Small intestine (tissue), 7 donors: ENCODE measurements at regions not wholly inside any gene's neighbourhood (a gene's known extent, or its start where the extent isn't known, plus 50 kb on each side); places are given as distances from the start of the nearest gene placed in this dataset.

Experiments used
- DNase-seq, 2 donors: peaks; one replicate each; pipeline versions ENCODE4 v3.0.0 to v3.0.0-alpha.2; 2013
- FAIRE-seq: peaks from 2 replicates; lab custom pipeline; 2012; peaks lifted over from hg19 to GRCh38; lab: Jason Lieb, UNC
- H3K27ac ChIP-seq, 3 donors: one replicate each; pipeline ENCODE4 v1.5.1; 2013; ENCODE audit warnings: low read length in 2 of 3, mild to moderate bottlenecking in 2 of 3, control low read depth in 1 of 3, inconsistent platforms in 1 of 3, low read depth in 1 of 3, moderate library complexity in 1 of 3
- H3K27me3 ChIP-seq, 3 donors: one replicate each; pipeline ENCODE4 v1.6.1; 2013; ENCODE audit warnings: low read length in 3 of 3, inconsistent platforms in 1 of 3; ENCODE audit not compliant: control insufficient read depth in 3 of 3, insufficient read depth in 3 of 3
- H3K36me3 ChIP-seq, 3 donors: one replicate each; pipeline ENCODE4 v1.6.1; 2013; ENCODE audit warnings: low read length in 3 of 3, inconsistent platforms in 1 of 3, low read depth in 1 of 3, mild to moderate bottlenecking in 1 of 3, moderate library complexity in 1 of 3; ENCODE audit not compliant: control insufficient read depth in 3 of 3, insufficient read depth in 2 of 3
- H3K4me1 ChIP-seq, 3 donors: one replicate each; pipeline ENCODE4 v1.6.1; 2013; ENCODE audit warnings: low read length in 2 of 3, inconsistent platforms in 1 of 3, low read depth in 1 of 3, mild to moderate bottlenecking in 1 of 3, moderate library complexity in 1 of 3; ENCODE audit not compliant: control insufficient read depth in 3 of 3, insufficient read depth in 2 of 3
- H3K4me3 ChIP-seq, 3 donors: one replicate each; pipeline ENCODE4 v1.5.1; 2013; ENCODE audit warnings: low read length in 3 of 3, control low read depth in 1 of 3, inconsistent platforms in 1 of 3, low read depth in 1 of 3, mild to moderate bottlenecking in 1 of 3, moderate library complexity in 1 of 3
- H3K9me3 ChIP-seq, 2 donors: one replicate each; pipeline ENCODE4 v1.6.1; 2013; ENCODE audit warnings: low read depth in 1 of 2, low read length in 1 of 2; ENCODE audit not compliant: control insufficient read depth in 2 of 2, insufficient read depth in 1 of 2
- WGBS, 3 donors: extraction: QIAGEN DNeasy Blood & Tissue Kit; methylation state at CpG; one replicate each; pipeline ENCODE4 v1.1.7; 2013; 5-methylcytosine and 5-hydroxymethylcytosine counted together
- donor health status: healthy with polysubstance abuse.
- donor health status: control.
- donor health status: control.
- donor health status: Bipolar disorder and iron deficiency.
- donor health status: healthy.

DNA sequence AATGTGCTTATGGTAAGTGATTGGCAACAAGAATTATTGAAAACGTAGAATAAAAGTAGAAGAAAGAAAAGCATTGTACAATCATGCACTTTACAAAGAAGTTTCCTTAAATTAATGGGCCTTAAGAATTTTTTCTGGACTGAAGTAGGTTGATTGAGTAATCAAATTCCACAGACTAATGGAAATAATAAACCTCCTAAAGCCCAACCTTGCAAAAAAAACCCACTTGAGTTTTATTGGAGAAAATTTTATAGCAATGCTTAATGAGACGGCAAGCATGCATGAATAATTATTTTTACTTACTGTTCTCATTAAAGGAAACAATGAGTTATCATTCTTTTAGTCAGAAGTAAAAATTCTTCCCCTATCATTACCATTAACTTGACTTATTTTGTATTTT, 676.1 kb upstream of the C9orf72 start:
- no peak overlapping the region for H3K4me3 ChIP-seq
- FAIRE-seq (no peak), DNase-seq (no peak)
- 60 to 70% (median 62%) methylated on average over 2 of the region's 2 CpGs for whole genome bisulfite sequencing, 3 donors
- no peaks in the 10 kb centered on the region for H3K27me3 ChIP-seq
- H3K36me3 ChIP-seq: no peaks in the 10 kb centered on the region
- no peaks in the 10 kb centered on the region for H3K9me3 ChIP-seq
- no peak overlapping the region for H3K27ac ChIP-seq
- no peaks in the 10 kb centered on the region for H3K4me1 ChIP-seq

DNA sequence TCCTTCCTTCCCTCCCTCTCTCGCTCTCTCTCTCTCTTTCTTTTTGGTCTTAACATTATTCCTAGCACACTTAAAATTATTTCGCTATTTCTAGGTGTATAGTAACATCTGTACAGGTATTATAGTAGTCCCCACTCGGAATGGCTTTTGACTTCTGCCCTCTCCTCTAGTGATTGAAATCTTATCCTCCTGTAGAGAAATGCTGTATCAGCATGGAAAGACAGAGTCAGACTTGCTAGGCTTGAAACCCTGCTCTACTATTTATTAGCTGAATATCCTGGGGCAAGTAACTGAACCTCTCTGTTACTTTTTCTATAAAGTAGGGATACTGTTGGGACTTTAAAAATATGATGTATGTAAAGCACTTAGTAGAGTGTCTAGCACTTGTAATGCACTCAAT, 681.9 kb upstream of the C9orf72 start:
- Histone ChIP-seq H3K36me3 (no peaks in the 10 kb centered on the region), H3K4me1 (no peaks in the 10 kb centered on the region), H3K27ac (no peak overlapping the region), H3K9me3 (no peaks in the 10 kb centered on the region), H3K27me3 (no peaks in the 10 kb centered on the region), H3K4me3 (no peak overlapping the region)
- FAIRE-seq: no peak
- 59 to 75% (median 64%) methylated on average over 3 of the region's 3 CpGs for WGBS, 3 donors
- DNase-seq: no peak

DNA sequence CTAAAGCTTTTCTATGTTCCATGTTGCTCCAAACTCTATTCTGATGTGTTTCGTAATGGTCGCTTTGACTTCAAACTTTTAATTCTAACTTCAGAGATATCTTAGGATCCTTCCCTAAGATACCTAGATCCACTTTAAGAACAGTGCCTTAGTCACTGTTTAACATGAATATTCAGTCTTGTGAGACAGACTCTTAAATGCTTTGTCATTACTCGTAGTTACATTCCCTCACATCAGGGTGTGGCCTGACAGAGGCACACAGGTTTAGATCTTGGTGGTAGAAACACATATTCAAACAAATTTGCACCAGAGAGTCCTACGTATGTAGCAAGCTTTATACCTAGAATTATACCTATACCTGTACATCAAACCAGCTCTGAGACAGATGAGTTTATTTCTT, 687.0 kb upstream of the C9orf72 start:
- Histone ChIP-seq H3K27me3 (no peaks in the 10 kb centered on the region), H3K27ac (no peak overlapping the region), H3K9me3 (no peaks in the 10 kb centered on the region), H3K4me1 (no peaks in the 10 kb centered on the region), H3K36me3 (no peaks in the 10 kb centered on the region), H3K4me3 (no peak overlapping the region)
- WGBS, 3 donors: 77 to 88% (median 82%) methylated on average over 4 of the region's 4 CpGs
- FAIRE-seq: no peak
- no peak for DNase-seq

DNA sequence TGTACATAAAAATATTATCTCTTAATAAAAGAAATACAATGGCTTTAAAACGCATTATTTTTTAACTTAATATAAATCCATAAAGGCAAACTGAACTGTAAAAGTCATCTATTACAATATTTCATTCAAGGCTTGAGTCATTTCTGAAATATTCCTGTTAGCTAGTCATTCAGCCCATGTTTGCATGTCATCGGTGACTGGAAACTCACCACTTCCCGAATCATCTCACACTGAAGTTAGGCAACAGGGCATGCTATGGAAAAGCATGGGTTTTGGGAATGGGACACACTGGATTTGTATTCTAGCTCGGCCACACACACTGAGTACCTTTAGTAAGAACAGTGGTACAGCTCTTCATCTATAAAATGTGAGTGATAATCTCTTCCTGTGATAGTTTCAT, 691.1 kb upstream of the C9orf72 start:
- no peaks in the 10 kb centered on the region for H3K36me3 ChIP-seq
- no peak overlapping the region for H3K27ac ChIP-seq
- DNase-seq (no peak), FAIRE-seq (no peak)
- 87 to 88% (median 87%) methylated on average over 4 of the region's 4 CpGs for WGBS, 3 donors
- no peaks in the 10 kb centered on the region for H3K9me3 ChIP-seq
- no peaks in the 10 kb centered on the region for H3K27me3 ChIP-seq
- H3K4me1 ChIP-seq: no peaks in the 10 kb centered on the region
- H3K4me3 ChIP-seq: no peak overlapping the region

DNA sequence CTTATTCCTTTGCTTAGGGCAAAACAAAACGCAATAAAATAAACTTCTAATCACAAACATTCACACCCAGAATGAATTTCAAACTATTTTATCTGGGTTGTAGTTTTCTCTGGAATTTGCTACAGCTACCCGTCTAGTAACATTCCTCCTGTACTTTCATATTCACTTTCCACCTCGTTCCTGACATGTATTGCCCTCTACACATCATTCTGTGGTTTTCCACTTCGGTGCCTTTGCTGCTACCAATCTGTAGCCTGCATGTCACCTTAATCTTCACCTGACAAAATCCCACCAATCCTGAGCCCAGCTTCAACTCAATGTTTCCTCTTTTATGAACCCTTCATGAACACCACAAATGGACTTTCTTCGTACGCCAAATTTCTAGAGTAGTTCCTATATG, 694.1 kb upstream of the C9orf72 start:
- Histone ChIP-seq H3K9me3 (no peaks in the 10 kb centered on the region), H3K36me3 (no peaks in the 10 kb centered on the region), H3K27me3 (no peaks in the 10 kb centered on the region), H3K4me1 (no peaks in the 10 kb centered on the region), H3K27ac (no peak overlapping the region), H3K4me3 (no peak overlapping the region)
- no peak for DNase-seq
- WGBS, 3 donors: 59 to 74% (median 65%) methylated on average over 6 of the region's 6 CpGs
- no peak for FAIRE-seq

DNA sequence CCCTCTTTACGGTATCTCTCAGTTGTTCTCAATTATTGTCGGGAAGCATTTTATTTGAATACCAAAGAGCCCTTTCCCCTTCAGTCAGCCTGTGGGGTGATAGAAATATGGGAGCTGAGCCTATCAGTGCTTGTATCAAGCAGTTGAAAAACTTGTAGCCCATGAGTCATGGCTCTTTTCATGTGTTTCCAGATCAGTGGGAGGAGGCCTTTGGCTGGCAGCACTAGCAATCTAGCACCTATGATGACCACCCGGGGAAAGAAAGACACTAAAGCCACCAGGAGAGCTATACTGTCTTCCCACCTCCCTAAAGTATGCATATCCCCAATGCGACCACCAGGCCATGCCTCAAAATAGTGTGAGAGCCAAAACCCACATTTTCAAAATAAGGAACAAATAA, 696.9 kb upstream of the C9orf72 start:
- no peak for FAIRE-seq
- Histone ChIP-seq H3K27me3 (no peaks in the 10 kb centered on the region), H3K4me1 (no peaks in the 10 kb centered on the region), H3K27ac (no peak overlapping the region), H3K36me3 (no peaks in the 10 kb centered on the region), H3K9me3 (no peaks in the 10 kb centered on the region), H3K4me3 (no peak overlapping the region)
- 76 to 81% (median 78%) methylated on average over 4 of the region's 4 CpGs for WGBS, 3 donors
- no peak for DNase-seq

DNA sequence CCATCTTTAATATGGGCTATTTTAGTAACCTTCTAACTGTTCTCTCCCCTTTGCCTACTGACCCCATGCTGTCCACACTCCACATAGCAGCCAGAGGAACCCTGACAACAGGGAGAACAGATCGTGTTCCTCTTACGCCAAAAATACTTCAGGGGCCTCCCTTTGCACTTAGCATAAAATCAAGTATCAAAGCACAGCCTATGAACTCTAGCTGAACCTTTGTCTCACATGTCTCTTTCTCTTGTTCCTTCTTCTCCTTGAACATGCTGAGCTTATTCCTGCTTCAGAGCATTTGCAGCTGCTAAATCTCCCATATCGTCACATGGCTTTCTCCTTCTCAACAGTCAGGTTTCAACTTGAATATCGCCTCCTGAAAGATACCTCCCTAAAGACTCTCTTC, 698.8 kb upstream of the C9orf72 start:
- Histone ChIP-seq H3K9me3 (no peaks in the 10 kb centered on the region), H3K4me1 (no peaks in the 10 kb centered on the region), H3K4me3 (no peak overlapping the region), H3K27ac (no peak overlapping the region), H3K27me3 (no peaks in the 10 kb centered on the region), H3K36me3 (no peaks in the 10 kb centered on the region)
- no peak for FAIRE-seq
- no peak for DNase-seq
- 85 to 86% (median 86%) methylated on average over 4 of the region's 4 CpGs for WGBS, 3 donors

DNA sequence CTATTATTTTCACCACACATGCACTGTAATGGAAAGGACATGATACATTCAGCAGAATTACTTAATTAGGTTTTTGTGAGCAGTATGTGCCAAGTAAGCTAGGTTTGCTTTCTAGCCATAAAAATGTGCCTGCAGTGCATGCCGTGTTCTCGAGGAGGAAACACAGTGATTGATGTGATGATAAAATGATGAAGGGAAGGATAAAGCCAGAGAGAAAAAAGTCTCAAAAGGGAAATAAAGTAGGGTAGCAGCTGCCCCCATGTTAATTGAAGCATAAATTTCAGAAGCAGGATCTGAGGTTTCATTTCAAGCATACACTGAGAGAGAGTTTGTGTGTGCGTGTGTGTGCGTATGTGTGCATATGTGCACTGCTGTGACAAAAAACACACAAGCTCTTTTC, 714.2 kb upstream of the C9orf72 start:
- no peaks in the 10 kb centered on the region for H3K9me3 ChIP-seq
- H3K4me1 ChIP-seq: no peaks in the 10 kb centered on the region
- H3K4me3 ChIP-seq: no peak overlapping the region
- no peak overlapping the region for H3K27ac ChIP-seq
- FAIRE-seq (no peak), DNase-seq (no peak)
- H3K27me3 ChIP-seq: no peaks in the 10 kb centered on the region
- no peaks in the 10 kb centered on the region for H3K36me3 ChIP-seq
- 55 to 59% (median 56%) methylated on average over 4 of the region's 4 CpGs for WGBS, 3 donors

DNA sequence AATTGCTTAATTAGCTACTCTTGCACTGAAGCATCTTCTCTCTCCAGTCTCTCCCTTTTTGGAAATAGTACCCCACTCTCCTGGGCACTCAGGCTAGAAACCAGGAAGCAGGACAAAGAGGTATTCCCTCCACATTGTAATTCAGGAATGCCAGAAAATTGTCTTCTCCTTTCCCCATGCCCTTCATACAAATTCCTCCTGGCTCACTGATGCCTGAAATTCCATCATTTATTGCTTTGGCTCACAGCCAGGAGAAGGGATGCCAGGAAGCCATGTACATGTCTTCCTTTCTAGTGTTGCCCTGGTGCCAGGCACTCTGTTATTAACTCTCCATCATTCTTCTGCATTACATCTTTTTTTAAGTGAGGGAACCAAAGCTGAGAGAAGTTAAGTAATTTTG, 716.5 kb upstream of the C9orf72 start:
- Histone ChIP-seq H3K4me1 (no peaks in the 10 kb centered on the region), H3K27ac (no peak overlapping the region), H3K4me3 (no peak overlapping the region), H3K36me3 (no peaks in the 10 kb centered on the region), H3K27me3 (no peaks in the 10 kb centered on the region), H3K9me3 (no peaks in the 10 kb centered on the region)
- FAIRE-seq (no peak), DNase-seq (no peak)
